Neural cell (in vitro differentiated cells): ENCODE measurements at regions not wholly inside any gene's neighbourhood (a gene's known extent, or its start where the extent isn't known, plus 50 kb on each side); places are given as distances from the start of the nearest gene placed in this dataset.

Source experiments
- CTCF ChIP-seq: fragments of 450-650 bp; IDR thresholded peaks from 2 replicates; pipeline ENCODE4 v1.5.1; 2014; ENCODE audit warnings: antibody characterized with exemption, mild to moderate bottlenecking, moderate library complexity; ENCODE audit not compliant: poor library complexity, severe bottlenecking
- EP300 ChIP-seq: fragments of 450-650 bp; conservative IDR thresholded peaks from 2 replicates; pipeline ENCODE4 v1.6.1; 2014; ENCODE audit warnings: antibody characterized with exemption, mild to moderate bottlenecking, moderate library complexity; ENCODE audit not compliant: poor library complexity, severe bottlenecking
- MXI1 ChIP-seq: fragments of 450-650 bp; conservative IDR thresholded peaks from 2 replicates; pipeline ENCODE4 v1.6.1; 2014; ENCODE audit warnings: antibody characterized with exemption, mild to moderate bottlenecking; ENCODE audit not compliant: poor library complexity, severe bottlenecking
- POLR2AphosphoS5 ChIP-seq: IDR thresholded peaks from 2 replicates; pipeline ENCODE4 v1.6.1; 2012
- RAD21 ChIP-seq: fragments of 450-650 bp; conservative IDR thresholded peaks from 2 replicates; pipeline ENCODE4 v1.6.1; 2014; ENCODE audit warnings: antibody characterized with exemption, mild to moderate bottlenecking, moderate library complexity
- REST ChIP-seq: IDR thresholded peaks from 2 replicates; pipeline ENCODE4 v1.6.1; 2012; ENCODE audit warnings: borderline replicate concordance
- TAF1 ChIP-seq: IDR thresholded peaks from 2 replicates; pipeline ENCODE4 v1.6.1; 2012; ENCODE audit warnings: low read depth

GRCh38 chr9:129554649-129555048 is 66.3 kb downstream of the C9orf50 start:
- TF ChIP-seq MXI1: no peak
- no peak for TF ChIP-seq TAF1
- TF ChIP-seq CTCF: no peak
- TF ChIP-seq REST: no peak
- no peak for TF ChIP-seq RAD21
- TF ChIP-seq EP300: no peak
- TF ChIP-seq POLR2AphosphoS5: no peak
